EH (cell line): ENCODE measurements at regions not wholly inside any gene's neighbourhood (a gene's known extent, or its start where the extent isn't known, plus 50 kb on each side); places are given as distances from the start of the nearest gene placed in this dataset.
A peak's percentile ranks its signal among the peaks of the same experiment; 100 is the strongest.

Experiments
- DNase-seq: peaks from one replicate; pipeline ENCODE4 v3.0.0-alpha.2; 2015; ENCODE audit warnings: low read depth

DNA sequence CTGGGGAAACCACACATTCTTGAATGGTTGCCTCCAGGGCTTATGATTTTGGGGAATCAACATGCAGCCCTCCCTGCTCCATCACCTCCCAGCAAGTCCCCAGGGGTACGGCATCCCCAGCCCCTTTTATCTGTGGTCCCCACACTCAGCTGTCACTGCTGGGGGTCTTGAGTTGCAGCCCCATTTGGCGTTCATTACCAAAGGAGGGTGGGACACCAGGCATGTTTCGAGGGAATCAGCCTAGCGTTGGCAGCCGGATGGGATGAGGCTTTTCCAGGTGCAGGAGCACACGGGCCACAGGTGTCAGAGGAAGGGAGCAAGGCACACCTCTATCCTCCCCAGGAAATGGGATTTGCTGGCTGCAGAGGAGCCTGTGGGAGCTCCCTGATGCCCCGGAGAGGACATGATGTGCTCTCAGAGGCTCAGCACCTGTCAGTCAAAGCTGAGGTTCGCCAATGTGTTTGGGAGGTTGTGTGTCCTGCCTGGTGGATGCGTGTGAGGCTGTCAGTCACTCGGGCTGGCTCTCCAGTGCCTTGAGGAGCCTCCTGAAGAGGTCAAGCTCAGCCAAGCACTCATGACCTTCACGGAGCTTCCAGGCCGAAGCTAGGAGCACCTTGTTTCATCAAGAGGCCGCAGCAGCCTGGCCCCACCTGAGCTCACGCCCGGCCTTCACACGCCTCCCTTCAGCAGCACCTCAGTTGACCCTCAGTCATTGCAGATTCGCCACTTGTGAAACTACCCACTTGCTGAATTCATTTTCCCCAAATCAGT is 95.0 kb downstream of the ERMARD start:
- DNase-seq: no peak

DNA sequence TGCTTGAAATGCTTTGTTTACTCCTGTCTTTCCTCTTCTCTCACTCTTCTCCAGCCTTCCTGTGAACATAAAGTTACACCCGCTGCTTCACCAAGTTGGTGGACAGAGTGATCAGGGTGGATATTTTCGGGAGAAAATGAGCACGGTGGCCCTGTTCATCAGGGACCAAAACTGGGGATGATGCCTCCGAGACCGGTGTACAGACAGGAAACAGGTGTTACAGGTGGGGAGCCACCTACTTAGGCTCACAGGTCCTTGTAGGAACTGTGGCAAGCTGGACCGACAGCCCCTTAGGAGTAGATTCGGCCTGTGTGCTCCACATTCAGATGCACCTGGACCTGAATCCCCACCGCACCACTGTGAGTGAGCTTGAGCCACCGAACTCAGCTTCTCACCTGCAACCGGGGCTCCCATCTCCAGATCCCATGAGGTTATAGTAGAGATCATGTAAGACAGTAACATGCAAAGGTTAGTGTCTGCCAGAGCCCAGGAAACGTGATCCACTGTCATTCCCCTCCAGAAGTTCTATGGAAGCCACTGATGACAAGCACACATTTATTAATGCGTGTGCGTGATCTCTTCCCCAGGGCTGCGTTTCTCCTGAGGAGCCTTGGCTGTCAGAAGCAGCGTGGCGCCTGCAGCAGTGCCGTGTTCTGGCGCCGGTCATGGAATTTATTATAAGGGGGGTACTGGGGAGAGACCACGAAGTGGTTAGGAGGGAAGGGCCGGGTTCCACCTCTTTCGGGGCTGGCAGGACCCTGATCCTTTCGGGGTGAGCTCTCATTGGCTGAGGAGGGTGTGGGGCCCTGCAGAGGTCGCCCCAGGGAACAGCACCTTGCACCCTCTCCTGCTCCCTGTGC is 94.2 kb downstream of the ERMARD start:
- no peak for DNase-seq

DNA sequence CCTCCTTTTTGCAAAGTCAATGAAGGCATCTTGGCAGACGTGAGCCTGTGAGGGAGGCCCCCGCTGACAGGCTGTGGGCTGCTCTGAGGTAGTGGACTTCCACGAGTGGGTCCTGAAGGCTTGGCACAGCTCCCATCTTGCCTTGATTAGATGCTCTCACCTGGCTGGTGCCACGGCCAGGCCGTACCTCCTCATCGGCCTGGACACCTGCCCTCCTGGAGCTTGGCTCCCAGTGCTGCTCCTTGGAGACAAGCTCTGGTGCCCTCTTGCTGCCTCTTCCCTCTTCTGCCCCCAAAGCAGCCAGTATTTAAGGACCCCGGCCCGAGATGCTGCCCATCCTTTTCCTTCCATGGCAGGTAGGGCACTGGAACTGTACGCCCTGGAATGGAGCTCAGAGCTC is 93.5 kb downstream of the ERMARD start:
- no peak for DNase-seq

GRCh38 chr6:169843991-169844390 is 92.6 kb downstream of the ERMARD start:
- DNase-seq: no peak

DNA sequence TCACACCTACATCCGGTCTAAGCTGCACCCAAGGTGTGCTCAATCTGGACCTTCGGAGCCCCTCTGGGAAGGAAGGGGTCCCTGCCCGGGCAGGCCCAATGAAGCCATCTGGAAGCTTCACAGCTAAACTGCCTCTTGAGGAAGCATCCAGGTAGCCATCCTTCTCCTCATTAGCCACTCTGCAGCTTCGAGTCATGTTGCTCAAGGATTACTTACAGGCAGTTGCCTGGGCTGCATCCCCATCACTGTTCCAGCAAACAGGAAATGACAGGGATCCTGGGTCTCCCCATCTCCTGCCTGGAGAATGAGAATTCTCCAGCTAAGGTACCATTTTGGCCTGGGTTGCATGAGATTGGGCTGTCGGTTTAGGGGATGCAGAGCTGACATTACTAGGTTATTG is 91.7 kb downstream of the ERMARD start:
- no peak for DNase-seq

DNA sequence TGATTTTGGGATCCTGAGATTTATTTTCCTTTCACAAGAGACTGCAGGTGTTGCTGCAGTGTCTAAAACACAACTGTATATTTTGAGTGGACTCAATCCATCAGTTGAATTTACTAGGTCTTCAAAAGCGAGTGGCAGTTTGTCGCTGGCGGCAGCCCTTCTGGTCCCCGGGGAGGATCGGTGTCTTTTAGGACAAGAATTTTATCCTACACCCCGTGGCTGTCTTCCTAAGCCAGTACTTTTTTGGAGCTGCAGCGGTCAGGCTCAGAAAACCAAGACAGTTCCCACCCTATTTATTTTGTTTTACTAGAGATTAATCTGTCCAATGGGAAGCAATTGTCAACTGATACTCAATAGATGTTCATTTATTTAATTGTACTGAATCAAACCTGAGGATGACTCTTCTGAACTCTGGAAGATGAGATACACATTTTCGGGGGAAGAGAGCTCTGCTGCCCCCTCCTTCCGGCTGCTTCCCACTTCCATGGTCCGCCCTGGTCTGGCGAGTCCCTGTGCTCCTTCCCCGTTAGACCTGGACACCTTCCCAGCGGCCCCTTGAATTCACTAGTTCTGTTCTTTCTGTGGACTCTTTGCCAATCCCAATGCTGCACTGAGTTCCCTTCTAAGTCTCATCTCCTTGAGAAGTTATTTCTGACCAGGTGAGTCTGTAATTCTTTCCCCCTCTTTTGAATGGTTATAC is 90.6 kb downstream of the ERMARD start:
- no peak for DNase-seq

DNA sequence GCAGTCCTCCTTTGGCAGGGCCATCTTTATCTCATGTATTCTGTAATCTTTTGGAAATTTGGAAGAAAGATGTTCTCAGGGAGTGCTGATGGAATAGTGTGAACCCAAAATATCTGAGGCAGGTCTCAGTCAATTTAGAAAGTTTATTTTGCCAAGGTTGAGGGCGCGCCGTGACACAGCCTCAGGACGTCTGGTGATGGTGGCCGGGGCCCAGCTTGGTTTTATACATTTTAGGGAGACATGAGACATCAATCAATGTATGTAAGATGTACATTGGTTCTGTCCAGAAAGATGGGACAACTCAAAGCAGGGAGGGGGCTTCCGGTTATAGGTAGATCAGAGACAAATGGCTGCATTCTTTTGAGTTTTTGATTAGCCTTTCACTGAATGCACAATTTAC is 89.8 kb downstream of the ERMARD start:
- DNase-seq: no peak

DNA sequence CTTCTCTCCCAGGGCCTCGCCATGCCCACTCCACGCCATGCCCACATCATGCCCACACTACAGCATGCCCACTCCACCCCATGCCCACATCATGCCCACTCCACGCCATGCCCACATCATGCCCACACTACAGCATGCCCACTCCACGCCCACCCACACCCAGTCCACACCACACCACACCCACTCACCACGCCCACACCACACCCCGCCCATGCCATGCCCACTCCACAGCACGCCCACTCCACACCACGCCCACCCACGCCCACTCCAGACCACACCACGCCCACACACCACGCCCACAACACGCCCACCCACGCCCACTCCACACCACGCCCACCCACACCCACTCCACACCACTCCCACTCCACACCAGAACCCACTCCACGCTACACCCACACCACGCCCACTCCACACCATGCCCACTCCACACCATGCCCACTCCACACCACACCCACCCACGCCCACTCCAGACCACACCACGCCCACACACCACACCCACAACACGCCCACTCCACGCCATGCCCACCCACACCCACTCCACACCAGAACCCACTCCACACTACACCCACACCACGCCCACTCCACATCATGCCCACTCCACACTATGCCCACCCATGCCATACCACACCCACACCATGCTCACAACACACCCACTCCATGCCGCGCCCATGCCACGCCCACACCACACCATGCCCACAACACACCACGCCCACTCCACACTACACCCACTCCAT is 88.6 kb downstream of the ERMARD start:
- DNase-seq: no peak

DNA sequence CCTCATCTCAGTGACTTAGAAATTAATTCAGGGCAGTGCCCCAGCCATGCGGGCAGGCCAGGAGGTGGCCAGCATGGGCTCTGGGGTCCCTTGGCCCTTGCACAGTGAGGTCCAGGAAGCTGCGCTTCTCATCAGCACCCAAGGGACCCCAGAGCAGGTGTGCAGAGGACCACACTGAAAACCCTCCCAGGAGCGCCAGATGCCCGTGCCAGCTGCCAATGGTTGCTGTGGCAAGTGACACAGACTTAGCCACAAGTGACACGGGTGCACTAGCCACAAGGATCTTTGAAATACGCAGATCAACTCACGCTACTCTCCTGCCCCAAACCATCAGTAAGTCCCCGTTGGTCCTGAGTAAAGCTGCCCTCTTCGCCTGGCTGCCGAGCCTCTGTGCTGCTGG is 88.1 kb downstream of the ERMARD start:
- DNase-seq: no peak

DNA sequence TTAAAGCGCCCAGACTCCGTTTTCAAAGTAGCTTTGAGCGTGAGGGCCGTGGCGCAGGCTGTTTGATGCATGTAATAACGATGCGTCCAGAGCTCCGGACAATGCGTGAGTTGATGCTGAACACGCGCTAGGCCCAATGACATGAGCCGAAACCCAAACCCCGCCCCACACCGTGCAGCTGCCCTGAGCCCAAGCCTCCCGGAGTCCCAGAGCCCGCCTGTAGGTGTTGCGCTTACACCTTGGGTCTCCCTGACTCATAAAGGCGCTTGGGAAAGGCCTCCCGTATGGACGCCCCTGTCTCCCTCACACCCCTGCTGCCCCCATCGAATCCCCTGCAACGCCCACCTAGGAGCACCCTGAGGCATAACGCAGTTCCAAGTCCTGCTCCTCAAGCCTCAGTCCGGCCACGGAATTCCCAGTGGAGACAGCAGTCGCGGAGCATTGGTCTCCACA is 87.6 kb downstream of the ERMARD start:
- DNase-seq: no peak

DNA sequence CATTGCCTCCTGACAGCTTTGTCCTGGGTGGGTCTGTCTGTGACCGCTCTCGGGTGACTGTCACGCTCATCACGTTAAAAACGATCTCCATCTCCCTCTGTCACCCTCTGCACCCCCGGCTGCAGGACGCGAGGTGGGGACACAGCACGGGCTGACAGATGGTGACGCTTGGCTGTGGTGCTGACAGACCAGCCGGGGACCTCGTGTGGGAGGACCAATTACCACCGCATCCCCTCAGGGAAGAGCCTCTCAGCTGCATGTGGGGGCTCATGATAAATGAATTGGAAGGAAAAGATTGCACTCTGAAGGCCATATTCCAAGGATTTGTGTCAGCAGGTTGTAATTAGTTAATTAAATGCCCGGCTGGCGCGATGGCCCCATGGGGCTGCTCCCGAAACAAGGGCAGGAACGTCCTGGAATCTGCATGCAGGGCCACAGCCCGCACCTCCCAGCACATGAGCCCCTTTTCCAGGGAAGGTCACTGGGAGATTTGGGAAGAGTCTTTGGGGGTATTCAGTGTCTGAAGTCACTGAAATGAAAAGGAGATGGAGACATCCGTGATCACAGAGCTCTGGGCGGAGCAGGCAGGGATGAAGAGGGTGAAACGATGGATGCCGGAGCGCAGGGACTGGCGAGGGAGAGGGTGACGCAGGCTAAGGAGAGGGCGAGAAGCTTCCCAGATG is 87.1 kb downstream of the ERMARD start:
- DNase-seq: no peak

GRCh38 chr6:169837529-169838250 is 86.3 kb downstream of the ERMARD start:
- DNase-seq: no peak

DNA sequence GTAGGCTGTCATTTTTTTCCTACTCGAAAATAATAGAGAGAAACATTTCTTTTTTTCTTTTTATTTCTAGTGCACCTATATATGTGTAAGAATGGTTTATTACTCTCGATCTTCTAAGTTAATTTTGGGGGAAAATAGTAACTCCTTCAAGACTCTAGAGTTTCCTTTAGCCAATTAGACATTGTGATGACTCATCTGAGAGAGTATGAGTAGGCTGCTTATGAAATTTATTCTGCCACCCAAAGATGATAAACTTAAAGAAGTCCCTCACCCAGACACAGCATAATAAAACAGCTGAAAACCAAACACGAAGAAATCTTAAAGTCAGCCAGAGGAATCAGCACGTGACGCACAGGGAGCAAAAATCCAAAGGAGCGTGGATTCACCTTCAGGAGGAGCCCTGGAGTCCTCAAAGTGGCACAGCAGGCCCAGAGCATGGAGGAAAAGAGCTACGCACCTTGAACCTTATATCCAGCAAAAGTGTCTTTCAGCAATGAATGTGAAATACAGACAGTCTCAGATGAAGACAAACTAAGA is 81.9 kb downstream of the ERMARD start:
- peak; percentile 3 for DNase-seq

DNA sequence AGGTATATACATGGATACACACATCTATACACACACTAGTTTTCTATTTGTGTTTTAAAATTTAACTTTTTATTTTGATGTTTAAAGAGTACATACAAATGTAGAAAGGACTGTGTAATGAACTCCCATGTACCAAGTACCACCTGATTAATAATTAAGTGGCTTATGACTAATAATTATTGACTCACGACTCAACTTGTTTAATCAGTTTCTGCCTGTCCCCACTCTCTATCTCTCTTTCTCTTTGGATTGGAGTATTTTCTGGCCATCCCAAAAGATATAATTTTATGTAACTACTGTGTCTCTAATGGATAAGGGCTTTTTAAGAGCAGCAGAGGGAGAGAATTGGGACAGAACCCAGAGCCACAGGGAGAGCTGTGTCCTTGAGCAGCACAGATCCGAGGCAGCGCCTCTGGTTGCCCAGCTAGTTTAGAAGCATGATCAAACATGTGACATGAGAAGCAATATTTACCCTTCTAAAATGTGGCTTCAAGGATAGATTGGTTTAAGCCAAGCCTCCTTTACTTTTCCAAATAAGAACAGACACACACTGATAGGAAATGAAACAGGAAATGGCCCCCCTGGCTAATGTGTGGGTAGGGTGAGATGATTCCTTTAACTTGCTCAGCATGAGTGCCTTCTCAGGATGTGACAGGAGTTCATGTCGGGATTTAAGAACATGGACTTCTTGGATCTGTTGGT is 81.0 kb downstream of the ERMARD start:
- DNase-seq: peak; percentile 4

DNA sequence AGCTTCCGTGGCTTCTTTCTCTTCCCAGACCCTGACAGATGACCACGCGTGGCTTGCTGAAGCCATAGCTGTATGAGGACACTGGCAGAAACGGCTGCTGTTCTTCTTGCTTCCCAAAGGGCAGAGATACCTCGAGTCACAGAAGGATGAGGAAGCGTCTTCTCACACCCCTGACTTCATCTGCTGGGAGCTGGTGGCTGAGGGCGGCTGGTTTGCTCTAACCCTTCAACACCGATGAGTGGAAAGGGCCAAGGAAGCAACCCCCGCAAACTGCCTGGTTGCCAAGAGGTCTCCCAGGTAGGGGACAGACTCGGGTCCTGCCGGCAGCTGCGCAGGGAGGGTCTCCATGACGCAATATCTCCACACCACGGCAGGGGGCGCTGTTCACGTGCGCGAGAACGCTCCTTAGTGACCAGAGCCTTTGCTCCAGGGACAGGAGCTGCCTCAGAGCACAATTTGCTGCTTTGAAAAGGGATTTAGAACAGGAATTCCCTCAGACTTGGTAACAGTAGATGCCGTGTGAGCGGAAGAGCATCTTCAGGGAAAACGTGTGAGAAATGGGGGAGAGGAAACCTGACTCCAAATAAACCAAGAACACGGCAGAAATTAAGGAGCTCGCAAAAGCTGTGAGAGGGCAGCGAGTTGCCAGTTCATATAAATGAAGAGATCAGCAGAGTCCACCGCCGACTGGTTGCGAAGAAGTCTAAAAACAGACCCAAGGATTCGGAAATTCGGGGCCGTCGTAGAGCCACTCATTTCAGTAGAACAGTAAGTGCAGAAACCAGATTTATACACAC is 80.2 kb downstream of the ERMARD start:
- DNase-seq: peak; percentile 57
